ENCODE measurements at regions not wholly inside any gene's neighbourhood (a gene's known extent, or its start where the extent isn't known, plus 50 kb on each side); places are given as distances from the start of the nearest gene placed in this dataset.

DNA sequence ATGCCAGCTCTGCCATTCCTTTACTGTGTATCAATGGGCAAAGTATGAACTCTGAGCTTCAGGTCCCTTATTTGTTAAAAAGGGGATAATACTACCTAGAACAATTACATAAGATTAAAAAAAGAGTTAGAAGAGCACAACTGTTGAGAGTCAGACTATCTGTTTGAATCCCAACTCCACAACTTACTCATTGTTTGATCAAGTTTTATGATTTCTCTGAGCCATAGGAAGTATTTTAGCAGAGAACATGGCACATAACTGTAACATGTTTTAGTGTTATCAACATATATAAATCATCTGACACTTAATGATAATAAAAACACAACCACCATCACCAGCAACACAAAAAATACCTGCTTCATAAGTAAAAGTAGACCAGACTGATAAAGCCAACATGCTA, 421.3 kb downstream of the ZFHX3 start:
- TF ChIP-seq, protein P1, sequence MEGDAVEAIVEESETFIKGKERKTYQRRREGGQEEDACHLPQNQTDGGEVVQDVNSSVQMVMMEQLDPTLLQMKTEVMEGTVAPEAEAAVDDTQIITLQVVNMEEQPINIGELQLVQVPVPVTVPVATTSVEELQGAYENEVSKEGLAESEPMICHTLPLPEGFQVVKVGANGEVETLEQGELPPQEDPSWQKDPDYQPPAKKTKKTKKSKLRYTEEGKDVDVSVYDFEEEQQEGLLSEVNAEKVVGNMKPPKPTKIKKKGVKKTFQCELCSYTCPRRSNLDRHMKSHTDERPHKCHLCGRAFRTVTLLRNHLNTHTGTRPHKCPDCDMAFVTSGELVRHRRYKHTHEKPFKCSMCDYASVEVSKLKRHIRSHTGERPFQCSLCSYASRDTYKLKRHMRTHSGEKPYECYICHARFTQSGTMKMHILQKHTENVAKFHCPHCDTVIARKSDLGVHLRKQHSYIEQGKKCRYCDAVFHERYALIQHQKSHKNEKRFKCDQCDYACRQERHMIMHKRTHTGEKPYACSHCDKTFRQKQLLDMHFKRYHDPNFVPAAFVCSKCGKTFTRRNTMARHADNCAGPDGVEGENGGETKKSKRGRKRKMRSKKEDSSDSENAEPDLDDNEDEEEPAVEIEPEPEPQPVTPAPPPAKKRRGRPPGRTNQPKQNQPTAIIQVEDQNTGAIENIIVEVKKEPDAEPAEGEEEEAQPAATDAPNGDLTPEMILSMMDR (IDR thresholded peaks at IDR 0.05), result no peak
- TF ChIP-seq POLR2AphosphoS5 (IDR thresholded peaks at IDR 0.05), result no peak

Measured in esophagus muscularis mucosa (tissue), 3 donors.